ENCODE measurements at regions not wholly inside any gene's neighbourhood (a gene's known extent, or its start where the extent isn't known, plus 50 kb on each side); places are given as distances from the start of the nearest gene placed in this dataset.

GRCh38 chr2:187871506-187871905, 317.3 kb upstream of the TFPI start:
- TF ChIP-seq CTCF (IDR thresholded peaks at IDR 0.05; ENCODE audit: low read depth, low read length, missing input control) (no peak), GABPA (IDR thresholded peaks at IDR 0.05 in 1 of 2, conservative IDR thresholded peaks at IDR 0.05 in 1 of 2) (no peak), ZBTB33 (IDR thresholded peaks at IDR 0.05) (no peak), TAF1 (conservative IDR thresholded peaks at IDR 0.05) (no peak)

Data from liver (tissue), 3 donors.